Skeletal muscle cell (primary cell): ENCODE measurements at regions not wholly inside any gene's neighbourhood (a gene's known extent, or its start where the extent isn't known, plus 50 kb on each side); places are given as distances from the start of the nearest gene placed in this dataset.

Source experiments
- DNase-seq: peaks from one replicate; pipeline ENCODE4 v3.0.0-alpha.2; 2010; ENCODE audit warnings: low read depth
- H3K4me3 ChIP-seq: 2 replicates; pipeline ENCODE4 v1.5.1; 2011; ENCODE audit warnings: low read depth, mild to moderate bottlenecking, control low read depth, low read length, moderate library complexity

- DNase-seq, result no peak
- H3K4me3 ChIP-seq, result no peak overlapping the region
Measured at GRCh38 chr1:195529881-195530280, 1078.4 kb downstream of the KCNT2 start.

DNA sequence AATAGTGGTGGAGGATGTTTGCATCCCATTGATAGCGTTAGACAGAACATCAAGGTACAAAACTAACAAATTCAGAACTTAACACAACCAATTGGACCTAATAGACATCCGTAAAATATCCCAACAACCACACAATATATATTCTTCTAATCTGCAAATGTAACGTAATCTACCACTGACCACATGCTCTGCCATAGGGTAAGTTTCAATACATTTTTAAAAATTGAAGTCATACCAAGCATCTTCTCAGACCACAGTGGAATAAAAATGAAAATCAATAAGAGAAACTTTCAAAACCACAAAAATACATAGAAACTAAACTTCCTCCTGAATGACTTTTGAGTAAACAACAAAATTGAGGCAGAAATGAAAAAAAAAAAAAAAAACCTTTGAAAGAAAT, 1087.5 kb downstream of the KCNT2 start:
- DNase-seq, result no peak
- no peak overlapping the region for H3K4me3 ChIP-seq

- DNase-seq, result no peak
- no peak overlapping the region for H3K4me3 ChIP-seq
Measured at GRCh38 chr1:195516036-195516435, 1092.2 kb downstream of the KCNT2 start.

- no peak overlapping the region for H3K4me3 ChIP-seq
- DNase-seq, result no peak
Measured at GRCh38 chr1:195511501-195511900, 1096.7 kb downstream of the KCNT2 start.

- no peak overlapping the region for H3K4me3 ChIP-seq
- DNase-seq, result no peak
Measured at GRCh38 chr1:195501118-195501517, 1107.1 kb downstream of the KCNT2 start.

GRCh38 chr1:195495720-195496635, 1112.3 kb downstream of the KCNT2 start:
- no peak for DNase-seq
- H3K4me3 ChIP-seq, result no peak overlapping the region

- H3K4me3 ChIP-seq, result no peak overlapping the region
- DNase-seq, result no peak
Measured at GRCh38 chr1:195482137-195482536, 1126.1 kb downstream of the KCNT2 start.

GRCh38 chr1:195481293-195481692, 1126.9 kb downstream of the KCNT2 start:
- no peak overlapping the region for H3K4me3 ChIP-seq
- DNase-seq, result no peak

DNA sequence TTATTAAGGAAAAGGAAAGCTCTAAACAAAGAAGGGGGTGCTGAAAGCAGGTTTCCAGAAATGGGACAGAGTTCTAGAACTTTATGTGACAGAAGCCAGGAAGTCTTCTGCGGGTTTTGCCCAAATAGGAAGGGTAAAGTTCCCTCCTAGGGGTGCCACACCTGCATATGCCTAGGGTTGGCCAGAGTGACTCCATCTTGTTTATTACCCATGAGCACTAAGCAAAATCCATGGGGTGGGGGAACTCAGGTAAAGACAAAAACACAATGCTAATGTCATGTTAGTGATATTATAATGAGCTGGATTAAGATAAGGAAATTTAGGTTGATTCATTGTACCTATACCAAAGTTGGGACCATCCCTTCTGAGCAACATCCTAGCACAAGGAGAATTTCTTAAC, 1132.7 kb downstream of the KCNT2 start:
- H3K4me3 ChIP-seq, result no peak overlapping the region
- DNase-seq, result no peak

- no peak overlapping the region for H3K4me3 ChIP-seq
- DNase-seq, result no peak
Measured at GRCh38 chr1:195472291-195472690, 1135.9 kb downstream of the KCNT2 start.

DNA sequence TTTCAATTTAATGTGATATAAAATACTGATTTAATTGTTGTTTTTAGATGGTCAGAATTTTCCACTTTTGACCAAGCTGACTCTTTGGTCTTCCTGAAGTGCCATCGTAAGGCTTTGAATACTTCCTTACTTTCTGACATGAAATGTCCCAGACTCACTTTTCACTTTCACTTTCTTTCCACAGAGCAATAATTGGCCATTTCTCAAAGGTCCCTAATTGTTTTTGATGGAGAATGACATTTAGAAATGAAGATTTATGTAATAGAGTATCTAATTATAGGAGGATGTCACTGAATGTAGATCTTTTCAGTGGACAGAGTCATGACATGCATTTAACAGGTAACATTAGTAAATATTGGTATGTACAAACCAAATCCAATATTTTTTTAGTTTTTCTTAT, 1141.6 kb downstream of the KCNT2 start:
- DNase-seq, result no peak

DNA sequence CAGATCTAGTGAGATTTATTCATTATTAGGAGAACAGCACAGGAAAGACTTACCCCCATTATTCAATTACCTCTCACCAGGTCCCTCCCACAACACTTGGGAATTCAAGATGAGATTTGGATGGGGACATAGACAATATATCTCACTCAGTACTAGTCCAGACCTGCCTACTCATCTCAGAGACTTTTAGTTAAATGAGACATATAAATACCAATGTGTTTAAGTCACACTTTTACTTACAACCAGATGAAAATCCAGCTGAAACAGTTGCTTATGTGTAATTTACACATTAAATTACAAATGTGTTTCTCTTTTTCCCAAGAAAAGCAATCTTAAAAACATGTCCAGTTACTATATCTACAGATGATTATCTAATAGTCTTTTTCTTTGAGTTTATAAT, 1145.6 kb downstream of the KCNT2 start:
- peak; percentile 11 for DNase-seq
- no peak overlapping the region for H3K4me3 ChIP-seq

More for the DNA sequence above, 1141.6 kb downstream of the KCNT2 start:
- H3K4me3 ChIP-seq, result no peak overlapping the region

DNA sequence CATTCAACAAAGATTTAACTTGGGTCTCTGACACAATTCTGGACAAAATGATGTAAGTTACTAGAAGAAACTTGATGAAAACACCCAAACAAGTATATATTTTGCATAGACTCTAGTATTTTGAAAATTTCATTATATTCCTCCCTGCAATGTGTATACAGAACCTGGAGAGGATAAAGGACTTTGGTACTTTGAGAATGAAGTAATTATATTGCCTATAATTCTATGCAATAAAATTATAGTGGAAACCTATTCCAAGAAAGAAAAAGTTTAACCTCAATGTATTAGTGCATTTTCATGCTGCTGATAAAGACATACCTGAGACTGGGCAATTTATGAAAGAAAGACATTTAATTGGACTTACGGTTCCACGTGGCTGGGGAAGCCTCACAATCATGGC, 1146.1 kb downstream of the KCNT2 start:
- H3K4me3 ChIP-seq, result no peak overlapping the region
- no peak for DNase-seq

DNA sequence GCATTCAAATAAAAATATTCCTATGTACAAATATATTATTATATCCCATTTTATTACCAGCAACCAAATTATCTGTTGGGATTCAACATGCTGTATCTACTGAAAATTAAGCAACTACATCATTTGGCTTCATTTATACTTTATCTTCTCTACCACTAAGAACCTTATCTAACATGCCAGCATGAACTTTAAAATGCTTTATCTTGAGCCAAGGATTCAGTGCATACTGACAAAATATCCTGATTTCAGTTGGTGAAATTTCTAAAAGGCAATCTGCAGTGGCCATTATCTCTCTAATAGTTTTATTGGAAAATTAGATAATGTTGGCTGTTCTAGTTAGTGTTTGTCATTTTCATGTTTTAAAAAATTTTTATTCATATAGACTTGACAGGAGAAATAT, 1149.9 kb downstream of the KCNT2 start:
- no peak for DNase-seq

DNA sequence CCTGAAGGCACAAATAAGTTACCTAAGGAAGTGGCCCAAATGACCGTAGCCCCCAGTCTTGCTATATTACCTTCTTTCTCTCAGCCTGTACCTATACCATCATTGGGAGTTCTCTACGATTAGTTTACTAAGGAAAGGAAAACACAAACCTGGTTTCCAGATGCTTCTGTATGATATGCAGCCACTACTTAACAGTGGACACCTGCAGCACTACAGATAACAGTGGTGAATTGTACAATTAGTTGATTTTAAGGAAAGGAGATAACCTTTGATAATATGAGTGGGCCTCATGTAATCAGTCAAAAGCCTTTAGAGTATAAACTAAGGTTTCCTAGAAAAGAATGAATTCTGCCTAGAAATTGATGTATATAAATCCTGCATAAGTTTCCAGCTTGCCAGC, 1157.4 kb downstream of the KCNT2 start:
- H3K4me3 ChIP-seq, result no peak overlapping the region
- DNase-seq, result no peak

More for the DNA sequence above, 1149.9 kb downstream of the KCNT2 start:
- H3K4me3 ChIP-seq, result no peak overlapping the region

GRCh38 chr1:195439661-195440060, 1168.6 kb downstream of the KCNT2 start:
- DNase-seq, result no peak
- no peak overlapping the region for H3K4me3 ChIP-seq

GRCh38 chr1:195434566-195435203, 1173.6 kb downstream of the KCNT2 start:
- DNase-seq, result no peak
- no peak overlapping the region for H3K4me3 ChIP-seq

DNA sequence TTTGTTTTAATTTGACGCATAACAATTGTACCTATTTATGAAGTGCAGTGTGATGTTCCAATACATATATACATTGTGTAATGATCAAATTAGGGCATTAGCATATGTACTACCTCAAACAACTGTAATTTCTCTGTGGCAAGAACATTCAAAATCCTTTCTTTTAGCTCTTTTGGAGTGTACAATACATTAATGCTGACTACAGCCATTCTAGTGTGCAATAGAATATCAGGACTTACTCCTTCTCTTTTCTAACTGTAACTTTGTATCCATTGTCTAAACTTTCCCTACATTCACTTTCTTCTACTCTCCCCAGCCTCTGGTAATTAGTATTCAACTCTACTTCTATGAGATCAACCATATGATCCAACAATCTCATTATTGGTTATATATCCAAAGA, 1177.4 kb downstream of the KCNT2 start:
- no peak overlapping the region for H3K4me3 ChIP-seq
- no peak for DNase-seq

- no peak overlapping the region for H3K4me3 ChIP-seq
- no peak for DNase-seq
Measured at GRCh38 chr1:195428927-195429326, 1179.3 kb downstream of the KCNT2 start.

GRCh38 chr1:195415584-195415983, 1192.7 kb downstream of the KCNT2 start:
- no peak overlapping the region for H3K4me3 ChIP-seq
- no peak for DNase-seq

DNA sequence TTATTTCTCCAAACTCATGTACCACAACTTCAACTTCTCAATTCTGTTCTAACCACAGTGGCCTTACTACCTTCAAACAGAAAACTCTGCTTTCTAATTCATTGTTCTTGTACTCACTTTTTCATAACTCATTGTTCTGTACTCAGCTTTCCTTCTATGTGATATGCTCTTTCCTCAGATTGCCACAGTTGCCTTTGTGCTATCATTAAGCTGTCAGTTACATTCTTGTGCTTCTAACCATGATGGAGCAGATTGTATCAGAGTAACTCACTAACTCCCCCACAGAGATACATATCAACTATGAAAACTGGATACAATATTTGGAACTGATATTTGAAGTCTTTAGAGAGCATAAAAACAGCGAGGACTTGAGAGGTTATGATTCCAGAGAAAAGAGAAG, 1213.7 kb downstream of the KCNT2 start:
- no peak overlapping the region for H3K4me3 ChIP-seq
- no peak for DNase-seq
